ENCODE measurements at regions not wholly inside any gene's neighbourhood (a gene's known extent, or its start where the extent isn't known, plus 50 kb on each side); places are given as distances from the start of the nearest gene placed in this dataset.

- no peak for TF ChIP-seq EP300 (IDR thresholded peaks at IDR 0.05)
- intact Hi-C loops (cut with DNase I) = no loop called here
- H3K4me1 ChIP-seq = no peaks in the 10 kb centered on the region
- WGBS = 86% methylated on average over 6 of the region's 6 CpGs
- H3K27ac ChIP-seq (replicated peaks in 1 of 4) = no peak overlapping the region
- H3K27me3 ChIP-seq = no peaks in the 10 kb centered on the region
- H3K36me3 ChIP-seq = no peaks in the 10 kb centered on the region
- no peaks in the 10 kb centered on the region for H3K9me3 ChIP-seq
- H3K4me3 ChIP-seq = no peak overlapping the region
- no peak for DNase-seq (ENCODE audit: extremely low spot score)
These were observed 115.3 kb upstream of the SOX9 start for GRCh38 chr17:72005332-72006163.

- 70% methylated on average over 5 of the region's 5 CpGs for WGBS
- Histone ChIP-seq H3K4me3 (no peak overlapping the region), H3K27me3 (peaks cover 0 to 3% (median 0%) of the 10 kb centered on the region in 4 donors), H3K36me3 (no peaks in the 10 kb centered on the region), H3K4me1 (no peaks in the 10 kb centered on the region), H3K27ac (replicated peaks in 1 of 4) (no peak overlapping the region), H3K9me3 (no peaks in the 10 kb centered on the region)
- TF ChIP-seq EP300 (IDR thresholded peaks at IDR 0.05) (no peak), CTCF (IDR thresholded peaks at IDR 0.05) (no peak)
- intact Hi-C loops (cut with DNase I) = no loop called here
- DNase-seq (ENCODE audit: extremely low spot score) = no peak
These were observed 112.5 kb upstream of the SOX9 start for GRCh38 chr17:72008236-72008876.

GRCh38 chr17:72011561-72011960 lies 109.3 kb upstream of the SOX9 start:
- no peaks in the 10 kb centered on the region for H3K4me1 ChIP-seq
- peaks cover 0 to 8% (median 0%) of the 10 kb centered on the region in 4 donors for H3K27me3 ChIP-seq
- no peak overlapping the region for H3K27ac ChIP-seq (replicated peaks in 1 of 4)
- no peak for DNase-seq (ENCODE audit: extremely low spot score)
- intact Hi-C loops (cut with DNase I) = no loop called here
- 97% methylated on average over 1 of the region's 1 CpG for WGBS
- H3K9me3 ChIP-seq = no peaks in the 10 kb centered on the region
- H3K36me3 ChIP-seq = no peaks in the 10 kb centered on the region
- TF ChIP-seq EP300 (IDR thresholded peaks at IDR 0.05) = no peak
- no peak for TF ChIP-seq POLR2A (IDR thresholded peaks at IDR 0.05; ENCODE audit: low read depth)
- TF ChIP-seq POLR2AphosphoS5 (IDR thresholded peaks at IDR 0.05) = no peak
- no peak for TF ChIP-seq CTCF (IDR thresholded peaks at IDR 0.05)
- no peak overlapping the region for H3K4me3 ChIP-seq

GRCh38 chr17:72021417-72022041 lies 99.3 kb upstream of the SOX9 start:
- intact Hi-C loops (cut with DNase I) = no loop called here
- Histone ChIP-seq H3K4me3 (no peak overlapping the region), H3K36me3 (no peaks in the 10 kb centered on the region), H3K27ac (replicated peaks in 1 of 4) (no peak overlapping the region), H3K27me3 (peaks cover 0 to 20% (median 4%) of the 10 kb centered on the region in 4 donors), H3K9me3 (no peaks in the 10 kb centered on the region), H3K4me1 (no peaks in the 10 kb centered on the region)
- no peak for DNase-seq (ENCODE audit: extremely low spot score)
- TF ChIP-seq CTCF (IDR thresholded peaks at IDR 0.05) (no peak), POLR2A (IDR thresholded peaks at IDR 0.05; ENCODE audit: low read depth) (no peak), EP300 (IDR thresholded peaks at IDR 0.05) (no peak), POLR2AphosphoS5 (IDR thresholded peaks at IDR 0.05) (no peak)
- 88% methylated on average over 3 of the region's 3 CpGs for WGBS
